Epithelial cell of esophagus (primary cell): ENCODE measurements at regions not wholly inside any gene's neighbourhood (a gene's known extent, or its start where the extent isn't known, plus 50 kb on each side); places are given as distances from the start of the nearest gene placed in this dataset.

Experiments
- DNase-seq: peaks from one replicate; pipeline ENCODE4 v3.0.0; 2010; ENCODE audit warnings: low read depth
- H3K4me3 ChIP-seq: 2 replicates; pipeline ENCODE4 v1.5.1; 2011; ENCODE audit warnings: mild to moderate bottlenecking, low read length, control low read depth
- TF ChIP-seq, protein P1 (sequence below): IDR thresholded peaks from 2 replicates; pipeline ENCODE4 v1.5.1; 2011; ENCODE audit warnings: low read depth, mild to moderate bottlenecking, low read length, control low read depth, inconsistent platforms; ENCODE audit not compliant: insufficient read depth; ENCODE audit errors: missing control alignments

DNA sequence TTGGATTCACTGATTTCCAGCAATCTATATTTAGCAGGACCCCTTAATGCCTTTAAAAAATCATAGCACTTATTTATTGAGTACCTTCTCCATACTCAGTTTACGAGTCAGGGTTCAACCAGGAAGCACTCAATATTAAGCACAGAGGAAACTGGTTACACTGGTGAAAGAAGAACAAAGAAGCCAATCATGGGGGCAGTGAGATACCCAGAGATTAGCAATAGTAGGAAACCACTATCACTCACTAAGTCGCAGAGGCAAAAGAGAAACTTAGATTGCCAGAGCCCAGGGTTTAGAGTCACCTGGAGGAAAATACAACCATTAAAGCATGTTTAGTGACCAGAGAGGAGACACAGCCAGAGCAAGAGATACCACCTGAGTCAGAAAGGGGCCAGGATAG is 670.5 kb upstream of the USP24 start:
- TF ChIP-seq, protein P1, sequence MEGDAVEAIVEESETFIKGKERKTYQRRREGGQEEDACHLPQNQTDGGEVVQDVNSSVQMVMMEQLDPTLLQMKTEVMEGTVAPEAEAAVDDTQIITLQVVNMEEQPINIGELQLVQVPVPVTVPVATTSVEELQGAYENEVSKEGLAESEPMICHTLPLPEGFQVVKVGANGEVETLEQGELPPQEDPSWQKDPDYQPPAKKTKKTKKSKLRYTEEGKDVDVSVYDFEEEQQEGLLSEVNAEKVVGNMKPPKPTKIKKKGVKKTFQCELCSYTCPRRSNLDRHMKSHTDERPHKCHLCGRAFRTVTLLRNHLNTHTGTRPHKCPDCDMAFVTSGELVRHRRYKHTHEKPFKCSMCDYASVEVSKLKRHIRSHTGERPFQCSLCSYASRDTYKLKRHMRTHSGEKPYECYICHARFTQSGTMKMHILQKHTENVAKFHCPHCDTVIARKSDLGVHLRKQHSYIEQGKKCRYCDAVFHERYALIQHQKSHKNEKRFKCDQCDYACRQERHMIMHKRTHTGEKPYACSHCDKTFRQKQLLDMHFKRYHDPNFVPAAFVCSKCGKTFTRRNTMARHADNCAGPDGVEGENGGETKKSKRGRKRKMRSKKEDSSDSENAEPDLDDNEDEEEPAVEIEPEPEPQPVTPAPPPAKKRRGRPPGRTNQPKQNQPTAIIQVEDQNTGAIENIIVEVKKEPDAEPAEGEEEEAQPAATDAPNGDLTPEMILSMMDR: no peak
- DNase-seq: no peak
- no peak overlapping the region for H3K4me3 ChIP-seq

DNA sequence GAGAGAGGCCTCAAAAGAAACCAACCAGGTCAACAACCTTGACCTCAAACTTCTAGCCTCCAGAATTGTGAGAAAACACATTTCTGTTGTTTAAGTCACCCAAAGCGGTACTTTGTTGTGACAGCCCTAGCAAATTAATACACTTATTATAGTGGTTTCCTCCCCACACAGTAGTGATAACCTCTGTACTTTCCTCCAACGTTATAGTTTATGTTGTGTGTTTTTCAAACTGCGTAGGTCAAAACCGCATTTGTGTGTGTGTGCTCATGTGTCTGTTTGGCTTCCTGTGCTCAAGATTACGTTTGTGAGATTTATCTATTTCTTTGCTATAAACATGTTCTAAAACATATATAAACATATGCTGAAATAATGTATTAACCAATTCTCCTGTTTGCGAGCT is 667.8 kb upstream of the USP24 start:
- TF ChIP-seq, protein P1: no peak
- no peak for DNase-seq
- H3K4me3 ChIP-seq: no peak overlapping the region

DNA sequence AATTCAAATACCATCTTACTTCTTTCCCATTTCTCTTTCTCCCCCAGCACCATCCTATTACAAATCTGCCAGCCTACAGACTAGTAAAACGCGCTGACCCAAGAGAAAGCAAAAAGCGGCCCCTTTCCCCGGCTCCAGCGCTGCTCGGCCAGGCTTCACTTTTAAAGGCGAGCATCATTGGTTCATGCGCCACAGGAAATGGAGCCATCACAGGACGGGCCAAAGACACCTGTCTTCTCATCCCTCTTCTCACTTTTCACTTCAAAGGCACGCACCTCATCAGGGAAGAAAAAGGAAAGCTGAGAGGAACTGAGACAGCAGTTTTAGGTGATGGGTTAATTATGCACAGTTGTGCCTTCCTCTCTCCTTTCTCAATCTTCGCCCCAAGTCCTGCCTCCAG is 664.2 kb upstream of the USP24 start:
- no peak for DNase-seq
- H3K4me3 ChIP-seq: no peak overlapping the region
- TF ChIP-seq, protein P1: no peak

DNA sequence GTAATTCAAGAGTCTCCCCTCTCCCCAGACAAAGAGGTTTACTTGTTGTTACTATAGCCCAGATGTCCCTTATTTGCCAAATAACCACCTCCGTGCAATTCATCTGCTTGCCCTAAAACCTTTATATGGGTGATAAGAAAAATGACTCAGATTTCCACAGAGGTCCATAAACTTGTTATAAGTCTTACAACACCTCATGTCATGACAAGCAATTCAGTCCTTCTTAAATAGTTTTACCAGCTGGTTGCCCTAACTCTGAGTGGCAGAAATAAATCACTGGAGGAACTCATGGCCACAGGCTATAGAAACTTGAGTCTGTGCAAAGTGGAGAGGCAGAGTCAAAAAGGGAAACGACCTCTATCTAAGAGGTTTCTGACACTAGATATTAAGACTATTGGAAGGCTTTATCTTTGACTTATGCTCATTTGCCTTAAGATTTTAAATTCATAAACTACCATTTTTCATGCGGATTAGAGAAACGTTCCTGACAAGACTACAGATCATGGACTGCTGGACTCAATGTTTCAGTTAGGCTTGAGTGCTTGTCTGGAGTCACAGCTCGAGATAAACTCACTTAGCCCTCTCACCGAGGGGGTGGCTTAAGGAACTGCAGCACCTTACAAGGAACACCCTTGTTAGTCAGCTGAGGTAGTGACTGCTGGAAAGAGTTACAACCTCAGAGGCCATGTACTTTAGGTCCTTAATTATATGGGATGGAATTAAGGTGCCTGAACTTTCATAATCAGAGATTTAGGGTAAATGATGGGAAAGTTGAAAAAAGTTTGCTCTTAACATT is 662.5 kb upstream of the USP24 start:
- TF ChIP-seq, protein P1: no peak
- H3K4me3 ChIP-seq: no peak overlapping the region
- DNase-seq: no peak

DNA sequence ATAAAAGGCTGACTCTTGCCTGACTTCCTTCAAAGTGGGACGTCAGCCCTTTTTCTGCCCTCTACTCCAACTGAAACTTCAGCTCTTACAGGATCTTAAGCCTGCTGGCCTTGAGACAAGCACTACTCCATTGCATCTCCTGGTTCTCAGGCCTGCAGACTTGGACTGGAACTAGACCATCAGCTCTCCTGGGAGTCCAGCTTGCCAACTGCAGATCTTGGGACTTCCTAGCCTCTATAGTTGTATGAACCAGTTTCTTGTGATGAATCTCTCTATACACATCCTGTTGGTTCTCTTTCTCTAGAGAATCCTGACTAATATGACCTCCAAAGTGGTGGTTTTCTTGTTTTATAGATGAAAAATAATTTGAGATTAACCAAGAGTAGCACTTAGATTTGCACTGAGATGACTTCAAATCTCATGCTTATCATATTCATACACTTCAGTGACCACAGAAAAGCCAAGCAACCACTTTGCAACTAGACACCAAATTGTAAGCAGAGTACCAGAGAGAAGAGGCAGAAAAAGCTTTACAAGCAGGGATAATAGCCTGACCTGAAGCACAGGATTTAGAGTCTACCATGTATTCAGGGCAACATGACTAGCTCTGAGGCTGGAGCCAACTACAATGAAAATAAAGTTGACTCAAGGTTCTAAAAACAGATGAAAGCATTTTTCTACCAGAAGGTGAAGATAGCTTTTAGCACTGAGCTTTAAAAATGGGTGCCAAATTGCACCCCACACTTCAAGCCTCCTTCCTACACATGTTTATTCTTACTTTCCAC is 661.3 kb upstream of the USP24 start:
- H3K4me3 ChIP-seq: no peak overlapping the region
- TF ChIP-seq, protein P1: no peak
- no peak for DNase-seq

DNA sequence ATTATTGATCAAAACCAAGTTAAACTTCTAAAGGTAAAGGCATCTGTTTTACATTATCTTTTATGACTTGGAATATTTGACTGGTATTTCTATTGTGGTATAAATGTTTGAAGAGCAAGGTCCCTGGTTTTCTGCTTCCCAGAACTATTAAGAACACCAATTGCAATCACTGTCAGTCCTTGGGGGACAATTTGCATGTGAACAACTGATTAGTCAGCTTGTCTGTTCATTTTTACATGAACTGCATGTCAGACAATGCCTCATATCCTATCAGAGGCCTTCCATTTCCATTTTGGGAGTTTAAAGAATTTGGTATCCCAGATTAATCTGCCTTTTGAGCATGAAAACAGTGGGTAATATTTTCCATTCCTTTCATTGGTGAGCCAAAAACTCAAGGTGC is 654.9 kb upstream of the USP24 start:
- TF ChIP-seq, protein P1: no peak
- no peak overlapping the region for H3K4me3 ChIP-seq
- no peak for DNase-seq
